ENCODE measurements at regions not wholly inside any gene's neighbourhood (a gene's known extent, or its start where the extent isn't known, plus 50 kb on each side); places are given as distances from the start of the nearest gene placed in this dataset.
"Not testable (repeated sequence)": the region's sequence is repeated elsewhere in the genome, so short reads cannot be mapped to it uniquely, and the experiment has no call there.

DNA sequence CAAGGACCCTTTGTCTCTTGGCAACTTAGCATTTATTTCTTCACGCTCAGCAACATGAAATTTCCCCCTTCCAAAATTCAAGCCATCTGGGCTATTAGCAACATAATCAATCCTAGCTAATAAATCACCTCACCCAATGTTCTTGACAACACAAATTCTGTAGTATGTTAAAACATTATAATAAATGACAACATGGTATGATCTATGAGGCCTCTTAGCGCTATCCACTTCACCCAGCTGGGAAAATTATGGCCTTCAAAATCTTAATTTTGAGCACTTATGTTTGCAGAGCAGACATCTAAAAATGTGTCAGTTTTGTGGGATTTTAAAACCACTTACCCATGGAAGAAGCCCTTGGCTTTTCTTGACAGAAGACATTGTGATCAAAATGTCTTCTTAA lies 181.9 kb downstream of the HDGFL1 start:
- no peak for FAIRE-seq

DNA sequence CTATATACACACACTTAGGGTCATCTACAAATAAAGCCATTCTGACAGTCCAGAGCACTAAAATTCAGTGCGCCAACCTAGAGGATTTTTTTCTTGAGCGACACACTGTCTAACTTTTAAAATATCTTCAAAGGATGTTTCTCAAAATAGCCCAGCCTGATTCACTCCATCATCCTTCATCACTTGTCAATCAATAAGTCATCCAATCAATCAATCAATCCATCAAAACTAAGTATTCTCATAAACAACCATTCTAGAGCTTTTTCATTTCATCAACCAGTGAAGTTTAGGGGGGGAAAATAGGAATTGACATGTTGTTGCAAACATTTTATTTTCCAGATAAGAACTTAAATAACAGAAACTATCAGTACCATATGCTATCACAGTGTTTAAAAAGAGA lies 183.2 kb downstream of the HDGFL1 start:
- FAIRE-seq = no peak

DNA sequence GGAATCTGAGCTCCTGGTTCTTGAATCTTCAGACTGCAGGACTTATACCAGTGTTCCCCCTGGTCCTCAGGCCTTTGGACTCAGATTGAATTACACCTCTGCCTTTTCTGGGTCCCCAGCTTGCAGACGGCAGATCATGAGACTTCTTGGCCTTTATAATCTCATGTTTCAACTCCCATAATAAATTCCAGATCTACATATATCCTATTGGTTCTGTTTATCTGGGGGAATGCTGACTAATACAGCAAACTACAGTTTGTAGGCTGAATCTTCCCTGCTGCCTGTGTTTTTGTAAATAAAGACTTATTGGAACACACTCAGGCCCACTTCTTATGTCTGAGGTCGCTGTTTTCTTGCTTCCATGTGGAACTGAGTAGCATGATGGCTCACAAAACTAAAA lies 184.7 kb downstream of the HDGFL1 start:
- FAIRE-seq = no peak

DNA sequence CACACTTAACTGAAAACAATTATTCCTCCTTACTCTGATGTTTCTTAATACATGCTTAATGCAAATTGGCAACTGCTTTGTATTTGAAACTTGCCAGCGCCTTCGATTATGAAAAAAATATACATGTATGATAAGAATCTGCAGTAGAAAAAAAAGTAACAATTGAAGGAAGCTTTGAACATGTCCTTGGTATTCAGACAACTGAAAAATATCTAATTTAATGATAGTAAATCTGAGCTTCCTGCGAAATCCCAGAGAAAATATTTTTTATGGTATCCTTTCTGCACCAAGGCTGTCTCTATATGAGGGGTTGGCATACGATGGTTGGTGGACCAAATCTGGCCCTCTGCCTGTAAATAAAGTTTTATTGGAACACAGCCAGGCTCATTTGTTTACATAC lies 186.2 kb downstream of the HDGFL1 start:
- no peak for FAIRE-seq

DNA sequence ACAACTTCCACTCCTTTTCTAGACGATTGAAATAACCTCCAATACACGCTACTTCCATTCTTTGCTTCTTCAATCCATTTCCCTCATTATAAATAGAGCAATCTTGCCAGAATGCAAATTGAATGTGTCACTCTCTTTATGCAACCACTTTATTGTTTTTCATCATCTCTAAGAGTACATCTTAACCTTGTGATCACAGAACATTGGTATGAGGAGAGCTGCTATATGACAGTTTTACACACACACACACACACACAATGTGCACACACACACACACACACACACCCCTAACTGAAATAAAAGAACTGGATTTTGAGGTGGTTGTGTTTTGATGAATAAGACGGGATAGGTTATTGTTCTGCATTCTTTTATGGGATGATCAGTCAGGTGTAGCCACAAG lies 187.0 kb downstream of the HDGFL1 start:
- no peak for FAIRE-seq

DNA sequence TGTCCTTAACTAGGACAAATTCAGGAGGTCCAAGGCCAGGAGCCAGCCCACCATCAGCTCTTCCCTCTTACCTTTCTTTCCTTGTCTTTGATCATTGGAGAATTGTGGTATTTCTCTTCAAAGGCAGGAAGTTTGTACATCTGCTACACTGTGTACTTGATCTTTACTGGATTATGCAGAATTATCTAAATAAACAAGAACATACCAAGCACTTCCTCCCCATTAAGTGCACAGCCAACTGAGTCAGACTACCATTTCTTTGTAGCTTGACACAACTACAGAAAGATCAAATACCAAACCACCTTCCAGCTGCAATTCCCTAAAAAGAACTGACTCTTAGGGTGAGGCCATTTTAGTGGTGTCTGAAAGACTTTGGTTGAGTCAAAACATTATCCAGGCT lies 195.1 kb downstream of the HDGFL1 start:
- no peak for FAIRE-seq

DNA sequence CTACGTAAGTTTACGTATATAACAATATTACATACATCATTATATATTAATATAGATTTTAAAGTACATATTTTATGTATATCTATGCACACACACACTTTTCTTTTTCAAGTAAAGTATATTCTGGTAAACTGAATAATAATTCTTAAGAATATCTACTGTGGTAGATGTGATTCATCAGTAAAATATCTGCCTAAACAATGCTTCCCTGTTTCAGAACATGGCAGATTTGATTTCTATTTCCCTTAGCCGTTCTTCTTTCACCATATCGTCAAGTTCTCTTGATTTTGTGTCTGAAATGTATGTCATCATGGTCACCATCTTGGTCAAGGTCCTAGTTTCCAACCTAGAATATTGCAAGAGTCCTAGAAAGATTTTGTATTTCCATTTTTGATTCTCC lies 195.6 kb downstream of the HDGFL1 start:
- no peak for FAIRE-seq

DNA sequence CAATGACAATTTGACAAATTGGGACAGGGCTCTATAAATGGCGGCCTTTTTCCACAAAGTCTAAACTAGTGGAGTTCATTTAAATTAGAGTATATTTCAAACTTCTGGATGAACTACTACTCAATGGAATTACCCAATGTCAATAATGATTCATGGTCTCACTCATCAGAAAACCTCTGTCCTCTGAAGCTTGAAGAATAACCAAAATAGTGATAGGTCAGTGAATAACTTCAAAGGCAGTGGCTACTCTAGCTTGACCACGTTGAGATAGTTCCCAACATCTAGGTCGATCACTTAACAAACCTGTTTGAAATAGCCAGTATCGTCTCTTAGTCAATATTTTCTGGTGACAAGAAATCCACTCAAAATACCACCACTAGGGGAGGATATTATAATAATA lies 197.6 kb downstream of the HDGFL1 start:
- no peak for FAIRE-seq

DNA sequence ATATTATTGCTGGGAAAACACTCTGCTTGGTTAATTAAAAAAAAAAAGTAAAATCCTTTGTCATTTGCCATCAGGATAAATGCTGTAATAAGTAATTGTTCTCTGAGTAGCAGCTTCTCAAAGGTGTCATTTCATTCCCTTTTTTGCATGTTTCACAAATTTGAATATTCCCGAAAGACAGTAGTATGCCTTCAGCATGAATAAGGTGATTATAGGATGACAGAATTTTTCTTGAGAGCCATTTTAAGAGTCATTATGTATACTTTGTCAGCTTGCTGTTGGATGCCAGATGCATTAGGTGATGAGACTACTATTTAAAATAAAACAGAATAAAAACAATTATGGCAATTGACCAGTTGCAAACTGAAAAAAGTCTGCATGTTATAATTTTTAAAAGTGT lies 200.7 kb downstream of the HDGFL1 start:
- no peak for FAIRE-seq

DNA sequence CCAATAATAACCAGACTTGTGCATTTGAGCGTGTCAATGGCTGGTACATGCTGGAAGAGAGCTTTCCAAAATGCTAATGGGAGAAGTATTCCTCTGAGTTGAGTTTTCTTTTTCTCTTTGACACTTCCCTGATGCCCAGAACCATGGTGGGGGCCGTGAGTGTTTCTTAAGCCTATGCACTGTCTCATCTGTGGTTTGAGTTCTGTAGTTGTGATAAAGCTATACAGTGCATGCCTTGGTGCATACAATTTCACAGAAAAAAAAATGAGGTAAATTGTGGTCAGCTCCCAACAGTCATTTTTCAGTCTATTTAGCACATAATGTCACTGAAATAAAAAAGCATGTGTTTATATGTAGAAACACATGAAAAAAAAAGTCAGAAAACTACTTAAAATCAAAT lies 204.8 kb downstream of the HDGFL1 start:
- FAIRE-seq = no peak

DNA sequence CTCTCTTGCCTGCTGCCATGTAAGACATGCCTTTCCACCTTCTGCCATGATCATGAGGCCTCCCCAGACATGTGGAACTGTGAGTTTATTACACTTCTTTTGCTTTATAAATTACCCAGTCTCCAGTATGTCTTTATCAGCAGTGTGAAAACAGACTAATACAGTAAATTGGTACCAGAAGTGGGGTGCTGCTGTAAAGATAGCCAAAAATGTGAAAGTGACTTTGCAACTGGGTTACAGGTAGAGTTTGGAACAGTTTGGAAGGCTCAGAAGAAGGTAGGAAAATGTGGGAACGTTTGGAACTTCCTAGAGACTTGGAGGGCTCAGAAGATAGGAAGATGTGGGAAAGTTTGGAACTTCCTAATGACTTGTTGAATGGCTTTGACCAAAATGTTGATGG lies 209.1 kb downstream of the HDGFL1 start:
- not testable (repeated sequence) for FAIRE-seq

DNA sequence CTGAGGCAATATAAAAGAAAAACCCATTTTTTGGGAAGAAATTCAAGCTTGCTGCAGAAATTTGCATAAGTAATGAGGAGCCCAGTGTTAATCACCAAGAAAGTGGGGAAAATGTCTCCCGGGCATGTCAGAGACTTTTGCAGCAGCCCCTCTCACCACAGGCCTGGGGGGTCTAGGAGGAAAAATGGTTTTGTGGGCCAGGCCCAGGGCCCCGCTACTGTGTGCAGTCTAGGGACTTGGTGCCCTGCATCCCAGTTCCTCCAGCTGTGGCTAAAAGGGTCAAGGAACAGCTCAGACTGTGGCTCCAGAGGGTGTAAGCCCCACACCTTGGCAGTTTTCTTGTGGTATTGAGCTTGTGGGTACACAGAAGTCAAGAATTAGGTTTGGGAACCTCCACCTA lies 209.7 kb downstream of the HDGFL1 start:
- no peak for FAIRE-seq

DNA sequence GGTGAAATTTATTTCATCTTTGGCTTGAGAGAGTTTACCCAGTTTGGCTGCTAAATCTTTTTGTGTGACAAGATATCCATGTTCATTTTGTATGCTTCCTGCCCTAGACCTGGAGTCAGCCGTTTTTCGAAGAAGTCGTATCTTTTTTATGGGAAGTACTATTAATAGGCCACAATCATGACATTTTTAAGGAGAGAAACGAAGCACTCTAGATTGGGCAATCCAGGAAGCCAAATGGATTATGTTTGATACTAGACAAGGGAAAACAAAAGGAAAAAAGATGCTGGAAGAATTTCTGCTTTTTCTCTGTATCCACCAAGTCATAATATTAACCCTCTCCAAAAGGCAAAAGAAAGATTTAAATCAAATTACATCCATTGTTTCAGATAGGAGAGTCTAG lies 214.6 kb downstream of the HDGFL1 start:
- no peak for FAIRE-seq

DNA sequence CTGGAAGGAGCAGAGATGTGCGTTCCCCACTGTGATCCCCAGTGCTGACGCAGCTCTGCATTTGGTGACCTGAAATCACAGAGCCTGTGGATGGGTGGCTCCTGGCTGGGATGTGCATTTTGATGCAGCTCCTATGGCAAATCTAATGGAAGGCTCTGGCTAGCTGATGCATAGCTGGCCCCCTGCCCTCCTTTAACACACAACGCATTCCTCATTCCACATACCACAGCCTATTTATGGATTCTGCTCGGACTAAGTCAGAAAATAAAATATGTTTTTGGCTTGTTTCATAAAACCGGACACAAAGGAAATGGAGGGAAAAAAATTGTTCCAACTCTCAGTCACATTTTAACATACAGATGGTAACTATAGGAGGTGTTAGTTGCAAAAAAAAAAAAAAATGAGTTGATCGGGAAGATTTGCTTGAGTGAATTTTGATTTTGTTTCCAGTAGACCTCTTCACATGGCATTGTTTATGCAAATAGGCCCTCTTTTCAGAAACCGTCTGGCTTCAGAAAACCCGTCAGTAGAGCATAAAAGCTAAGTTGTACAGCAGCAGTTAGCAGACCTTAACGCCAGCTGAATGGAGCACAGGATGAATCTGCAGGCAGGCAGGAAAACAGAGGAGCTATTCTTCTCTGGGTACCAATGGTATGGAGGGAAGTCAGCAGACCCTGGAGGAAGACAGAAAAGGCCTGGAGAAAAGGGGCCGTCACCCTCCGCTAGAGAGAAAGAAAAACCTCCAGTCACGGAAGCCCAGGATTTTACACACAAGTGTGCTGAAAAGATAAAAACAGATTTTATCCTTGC lies 215.4 kb downstream of the HDGFL1 start:
- FAIRE-seq = no peak

DNA sequence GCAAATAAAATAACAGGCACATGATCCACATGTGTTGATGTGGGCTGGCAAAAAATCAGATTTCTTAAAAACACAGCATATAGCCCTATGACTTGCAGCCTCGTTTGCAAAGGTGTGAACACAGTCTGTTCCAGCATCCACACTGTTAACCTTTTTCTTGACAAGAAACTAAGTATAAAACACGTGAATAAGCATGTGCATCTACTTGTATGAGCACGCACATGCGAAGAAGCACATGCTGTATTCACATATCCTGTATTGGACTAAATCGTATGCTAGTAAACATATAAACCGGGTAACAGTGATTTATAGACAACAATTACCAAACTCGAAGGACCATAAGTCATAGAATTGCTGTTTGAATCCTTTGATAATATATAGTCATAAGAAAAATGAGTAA lies 218.7 kb downstream of the HDGFL1 start:
- no peak for FAIRE-seq

DNA sequence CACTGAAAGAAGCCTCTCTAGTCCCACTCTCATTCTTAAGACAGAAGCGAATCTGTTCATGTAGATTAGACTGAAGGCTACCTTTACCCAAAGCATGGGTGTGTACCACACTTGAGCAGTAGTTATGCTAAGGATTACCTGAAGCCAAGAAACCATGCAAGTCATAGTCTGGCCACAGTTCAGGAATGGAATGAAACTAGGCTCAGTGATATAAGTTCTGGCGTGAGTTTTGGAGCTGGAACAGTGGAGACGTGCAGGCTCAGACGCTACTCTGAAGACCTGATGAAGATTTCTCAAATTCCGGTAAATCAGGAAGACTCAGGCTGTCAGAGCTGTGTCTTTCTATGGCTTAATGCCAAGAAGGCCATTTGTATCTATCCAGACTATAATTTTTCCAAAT lies 219.9 kb downstream of the HDGFL1 start:
- no peak for FAIRE-seq

DNA sequence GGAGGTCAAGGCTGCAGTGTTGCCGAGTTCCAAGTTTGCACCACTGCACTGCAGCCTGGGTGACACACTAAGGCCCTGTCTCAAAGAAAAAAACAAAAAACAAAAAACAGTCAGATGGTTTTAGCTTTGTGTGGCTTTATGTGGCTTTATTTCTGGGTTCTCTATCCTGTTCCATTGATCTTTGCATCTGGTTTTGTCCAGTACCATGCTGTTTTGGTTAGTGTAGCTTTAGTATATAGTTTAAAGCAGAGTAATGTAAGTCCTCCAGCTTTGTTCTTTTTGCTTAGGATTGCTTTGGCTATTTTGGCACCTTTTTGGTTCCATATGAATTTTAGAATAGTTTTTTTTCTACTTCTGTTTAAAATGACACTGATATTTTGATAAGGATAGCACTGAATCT lies 225.5 kb downstream of the HDGFL1 start:
- FAIRE-seq = no peak

DNA sequence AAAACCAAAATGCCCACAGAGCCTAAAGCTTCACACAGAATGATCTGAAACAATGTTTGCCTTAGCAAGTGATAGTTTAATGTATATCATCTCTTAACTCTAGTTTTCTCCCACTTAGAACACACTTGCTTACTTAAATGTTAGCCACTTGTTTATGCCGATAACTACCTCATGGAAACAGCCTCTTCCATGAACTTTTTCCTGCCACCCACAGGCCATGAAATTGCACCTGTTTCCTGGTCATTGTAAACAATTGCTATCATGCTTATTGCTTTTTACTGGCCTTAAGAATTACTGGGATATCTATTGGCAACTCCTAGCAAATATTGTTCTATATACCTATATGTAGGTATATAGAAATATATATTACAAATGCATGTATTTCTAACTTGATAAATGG lies 231.1 kb downstream of the HDGFL1 start:
- no peak for FAIRE-seq

DNA sequence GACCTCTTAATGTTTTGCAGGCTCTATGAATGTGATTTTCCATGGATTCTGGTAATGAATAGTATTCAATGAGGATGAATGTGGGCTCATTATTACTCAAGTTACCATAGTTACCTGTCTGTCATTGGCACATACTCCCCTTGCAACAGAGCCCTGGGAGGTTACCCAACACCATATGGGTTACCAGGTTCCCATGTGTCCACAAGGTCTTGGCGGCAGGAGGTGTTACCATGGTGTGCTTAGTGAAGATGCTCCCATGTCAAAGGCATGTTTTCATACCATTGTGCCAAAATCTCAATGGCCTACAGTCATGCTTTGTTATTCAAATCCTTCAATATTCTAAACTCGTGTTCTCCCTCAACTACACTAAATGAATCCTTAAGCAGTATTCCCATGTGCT lies 232.5 kb downstream of the HDGFL1 start:
- FAIRE-seq = no peak

DNA sequence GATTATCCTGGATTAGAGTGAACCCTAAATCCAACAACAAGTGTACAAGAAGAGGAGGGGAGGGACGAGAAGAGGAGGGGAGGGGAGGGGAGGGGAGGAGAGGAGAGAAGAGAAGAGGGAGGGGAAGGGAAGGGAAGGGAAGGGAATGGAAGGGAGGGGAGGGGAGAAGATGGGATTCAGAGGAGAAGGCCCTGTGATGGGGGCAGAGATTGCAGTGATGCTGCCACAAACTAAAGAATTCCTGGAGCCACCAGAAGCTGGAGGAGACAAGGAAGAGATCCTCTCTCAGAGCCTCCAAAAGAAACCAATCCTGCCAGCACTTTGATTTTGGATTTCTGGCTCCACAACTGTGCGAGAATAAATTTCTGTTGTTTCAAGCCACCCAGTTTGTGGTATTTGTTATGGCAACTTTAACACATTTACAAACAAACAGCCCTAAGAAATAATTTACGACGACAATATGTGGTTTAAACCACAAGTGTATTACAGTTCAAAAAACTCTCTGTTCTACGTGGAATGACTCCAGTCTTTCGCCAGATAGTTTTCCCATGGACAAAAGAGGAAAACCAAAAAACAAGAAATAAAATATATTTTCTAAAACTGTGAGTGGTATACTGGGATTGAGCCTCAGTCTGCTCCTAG lies 235.4 kb downstream of the HDGFL1 start:
- no peak for FAIRE-seq

DNA sequence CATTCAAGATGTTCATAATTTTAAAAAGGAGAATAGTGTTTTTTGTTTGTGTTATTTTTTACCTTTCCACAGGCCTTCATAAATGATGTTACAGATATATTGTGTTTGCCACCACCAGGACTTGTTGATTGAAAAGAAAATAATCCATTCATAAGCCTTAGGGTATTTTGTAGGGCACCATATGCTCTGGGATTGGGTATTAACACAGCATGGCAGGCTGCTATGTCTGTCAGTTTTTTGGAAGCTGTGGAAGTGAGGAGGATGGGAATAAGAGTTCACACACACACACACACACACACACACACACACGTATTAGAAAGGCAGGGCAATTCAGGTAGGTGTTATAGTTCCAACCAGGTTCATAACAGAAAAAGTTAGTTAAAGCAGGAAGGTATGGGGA lies 237.9 kb downstream of the HDGFL1 start:
- no peak for FAIRE-seq

DNA sequence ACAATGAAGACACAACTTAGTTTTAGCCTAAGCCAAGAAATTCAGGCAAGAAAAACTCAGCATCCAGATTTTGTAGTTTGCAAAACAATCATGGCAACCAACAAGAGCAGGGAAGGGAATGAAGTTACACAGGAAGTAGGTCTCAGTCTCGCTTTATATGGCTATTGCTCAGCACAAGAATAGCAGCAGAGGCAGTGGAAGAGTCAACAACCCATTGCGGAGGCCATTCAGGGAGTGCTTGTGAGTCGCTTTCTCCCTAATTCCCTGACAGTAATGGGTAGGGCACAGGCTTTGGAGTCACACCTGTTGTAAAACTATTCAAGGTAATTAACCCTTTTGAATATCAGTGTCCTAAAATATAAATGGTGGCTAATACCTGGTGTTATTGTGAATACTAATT lies 238.5 kb downstream of the HDGFL1 start:
- FAIRE-seq = no peak

DNA sequence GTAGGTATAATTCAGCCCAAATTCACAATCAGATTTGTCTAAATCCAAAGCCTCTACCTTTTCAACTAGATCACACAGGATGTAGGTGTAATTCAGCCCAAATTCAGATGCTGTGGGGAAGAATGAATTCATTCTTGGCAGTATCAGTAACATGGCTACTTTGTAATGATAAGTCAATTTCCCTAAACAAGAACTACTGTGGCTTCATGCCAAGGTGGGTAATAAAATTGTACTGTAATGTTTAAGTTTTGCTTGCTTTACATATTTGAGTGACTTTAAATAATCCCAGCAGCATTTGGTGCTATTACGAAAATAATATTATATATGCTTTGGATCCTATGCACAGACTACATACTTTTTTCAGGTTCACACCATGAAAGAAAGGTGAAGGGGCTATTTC lies 239.1 kb downstream of the HDGFL1 start:
- no peak for FAIRE-seq

DNA sequence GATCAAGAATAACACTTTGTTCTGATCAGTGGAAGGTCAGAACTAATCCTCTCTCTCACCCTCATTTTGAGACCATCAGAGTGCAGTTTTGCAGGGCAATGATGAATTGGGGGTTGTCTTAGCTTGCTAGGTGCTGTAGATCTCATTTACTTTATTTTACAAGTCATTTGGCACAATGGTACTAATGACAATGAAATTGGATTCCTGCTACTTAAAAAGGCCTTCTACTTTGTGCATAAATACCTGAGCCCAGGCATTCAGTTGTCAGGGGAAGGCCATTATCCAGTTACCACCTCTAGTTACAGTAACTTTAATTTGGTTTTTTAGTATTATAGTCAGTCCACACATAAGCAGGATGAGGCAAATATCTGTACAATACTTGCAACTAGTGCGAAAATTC lies 240.0 kb downstream of the HDGFL1 start:
- no peak for FAIRE-seq

DNA sequence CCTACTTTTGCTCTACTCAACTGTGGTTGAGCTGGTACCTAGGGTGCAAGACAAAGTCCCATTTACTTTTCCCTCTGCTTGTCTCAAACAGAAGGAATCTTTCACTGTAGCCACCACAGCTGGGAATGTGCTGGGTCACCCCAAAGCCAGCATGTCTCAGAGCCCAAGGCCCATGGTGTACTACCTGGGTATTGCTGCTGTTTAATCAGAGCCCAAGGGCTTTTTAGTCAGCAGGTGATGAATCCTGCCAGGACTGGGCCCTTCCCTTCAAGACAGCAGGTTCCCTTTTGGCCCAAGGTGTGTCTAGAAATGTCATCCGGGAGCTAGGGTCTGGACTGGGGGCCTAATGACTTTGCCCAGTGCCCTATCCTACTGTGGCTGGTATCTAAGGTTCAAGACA lies 249.8 kb downstream of the HDGFL1 start:
- no peak for FAIRE-seq

Data from G401.6 (cell line).